ENCODE measurements at regions not wholly inside any gene's neighbourhood (a gene's known extent, or its start where the extent isn't known, plus 50 kb on each side); places are given as distances from the start of the nearest gene placed in this dataset.

DNA sequence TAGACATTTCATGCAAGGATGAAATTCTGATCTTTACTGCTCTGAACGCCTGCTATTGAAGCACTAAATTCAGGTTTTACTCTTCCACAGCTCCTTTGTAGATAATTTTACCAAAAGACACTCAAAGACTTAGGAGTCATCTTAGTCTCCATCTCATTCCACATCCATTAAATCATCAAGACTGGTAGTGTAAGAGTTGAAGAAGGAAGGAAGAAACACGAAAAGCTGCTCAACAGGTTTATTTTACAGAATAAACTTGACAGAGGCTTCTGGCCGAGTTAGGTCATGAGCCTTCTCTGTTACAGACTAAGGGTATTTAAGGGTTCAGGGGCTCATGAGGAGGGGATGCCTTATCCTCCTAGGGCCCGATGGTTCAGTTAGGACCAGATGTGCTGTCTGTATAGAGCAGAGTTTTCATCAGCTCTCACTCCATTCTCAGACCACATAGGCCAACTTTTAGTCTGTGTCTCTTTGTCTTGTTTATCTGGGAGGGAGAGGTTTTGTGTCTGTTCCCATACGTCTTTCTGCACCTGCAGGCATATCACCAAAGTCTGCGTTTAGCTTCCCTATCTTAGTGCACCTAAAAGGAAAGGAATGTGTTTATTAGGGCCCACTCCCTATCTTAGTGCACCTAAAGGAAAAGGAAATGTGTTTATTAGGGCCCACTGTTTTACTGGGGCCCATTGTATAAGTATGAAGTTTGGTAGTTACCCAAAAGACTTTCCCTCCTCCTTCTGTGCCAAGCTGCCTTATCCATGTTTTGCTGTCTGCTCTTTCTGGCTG, 57.4 kb upstream of the RGS18 start:
- DNase-seq, result no peak
- no peak overlapping the region for H3K4me3 Mint-ChIP-seq
- H3K23ac ChIP-seq (ENCODE audit: insufficient read length, low read depth, low read length), result no peak overlapping the region

More for the DNA sequence above, 57.4 kb upstream of the RGS18 start:
- no peak overlapping the region for H3K4ac ChIP-seq (ENCODE audit: low read depth, low read length)
- H2AK5ac ChIP-seq (ENCODE audit: insufficient read length, low read length), result no peak overlapping the region
- no peak overlapping the region for H4K91ac ChIP-seq (ENCODE audit: insufficient read length, low read depth, low read length)
- H2BK15ac ChIP-seq (ENCODE audit: low read depth, low read length), result no peak overlapping the region
- no peak overlapping the region for H3K56ac ChIP-seq (ENCODE audit: insufficient read length, low read depth, low read length)
- H3K4me1 Mint-ChIP-seq, result no peaks in the 10 kb centered on the region
- WGBS (ENCODE audit: extremely low coverage, insufficient read length, low lambda C conversion rate), result no CpG with 5 or more reads among the region's 6 CpGs
- H4K20me1 ChIP-seq (ENCODE audit: control insufficient read depth, insufficient read depth, insufficient read length), result no peaks in the 10 kb centered on the region
- H4K8ac ChIP-seq (replicated peaks; ENCODE audit: insufficient read length, low read depth, low read length), result no peak overlapping the region
- no peak overlapping the region for H2BK20ac ChIP-seq (ENCODE audit: low read depth, low read length, poor library complexity, severe bottlenecking)
- H3K27me3 Mint-ChIP-seq (ENCODE audit: low read depth), result peaks cover 5% of the 10 kb centered on the region
- H3K4me2 ChIP-seq (ENCODE audit: insufficient read depth, insufficient read length, low read length), result no peak overlapping the region
- no peaks in the 10 kb centered on the region; the same call in 1 of the 2 replicates for H3K27me3 ChIP-seq (ENCODE audit: insufficient read depth, low read length)
- no peak overlapping the region for H2BK120ac ChIP-seq (ENCODE audit: low read depth, low read length, poor library complexity, severe bottlenecking)
- H3K9ac ChIP-seq (ENCODE audit: extremely low read depth, insufficient read length, low read length), result no peak overlapping the region
- H3K27ac Mint-ChIP-seq, result no peak overlapping the region
- no peak overlapping the region for H4K5ac ChIP-seq (ENCODE audit: insufficient read length, low read depth, low read length)
- H3K79me1 ChIP-seq (ENCODE audit: insufficient read depth, low read depth, low read length, poor library complexity, severe bottlenecking), result no peaks in the 10 kb centered on the region
- no peaks in the 10 kb centered on the region for H3K9me3 ChIP-seq (ENCODE audit: control insufficient read depth, low read depth, low read length)
- H3K36me3 Mint-ChIP-seq (ENCODE audit: insufficient read depth in 1 of 3, low read depth in 3 of 3), result no peaks in the 10 kb centered on the region; a peak in 1 of 7 replicates
- no peak overlapping the region for H3K18ac ChIP-seq (ENCODE audit: insufficient read length, low read depth, low read length)
- H2AFZ ChIP-seq (ENCODE audit: low read length), result no peak overlapping the region
- no peak overlapping the region for H3T11ph ChIP-seq (ENCODE audit: low read length)
- no peaks in the 10 kb centered on the region for H3K79me2 ChIP-seq (ENCODE audit: insufficient read depth, low read length)
- H3K27ac ChIP-seq (ENCODE audit: insufficient read length, low read depth, low read length), result no peak overlapping the region
- TF ChIP-seq, protein P1, sequence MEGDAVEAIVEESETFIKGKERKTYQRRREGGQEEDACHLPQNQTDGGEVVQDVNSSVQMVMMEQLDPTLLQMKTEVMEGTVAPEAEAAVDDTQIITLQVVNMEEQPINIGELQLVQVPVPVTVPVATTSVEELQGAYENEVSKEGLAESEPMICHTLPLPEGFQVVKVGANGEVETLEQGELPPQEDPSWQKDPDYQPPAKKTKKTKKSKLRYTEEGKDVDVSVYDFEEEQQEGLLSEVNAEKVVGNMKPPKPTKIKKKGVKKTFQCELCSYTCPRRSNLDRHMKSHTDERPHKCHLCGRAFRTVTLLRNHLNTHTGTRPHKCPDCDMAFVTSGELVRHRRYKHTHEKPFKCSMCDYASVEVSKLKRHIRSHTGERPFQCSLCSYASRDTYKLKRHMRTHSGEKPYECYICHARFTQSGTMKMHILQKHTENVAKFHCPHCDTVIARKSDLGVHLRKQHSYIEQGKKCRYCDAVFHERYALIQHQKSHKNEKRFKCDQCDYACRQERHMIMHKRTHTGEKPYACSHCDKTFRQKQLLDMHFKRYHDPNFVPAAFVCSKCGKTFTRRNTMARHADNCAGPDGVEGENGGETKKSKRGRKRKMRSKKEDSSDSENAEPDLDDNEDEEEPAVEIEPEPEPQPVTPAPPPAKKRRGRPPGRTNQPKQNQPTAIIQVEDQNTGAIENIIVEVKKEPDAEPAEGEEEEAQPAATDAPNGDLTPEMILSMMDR (conservative IDR thresholded peaks at IDR 0.05), result no peak
- H3K4me1 ChIP-seq (ENCODE audit: insufficient read depth, low read length), result no peaks in the 10 kb centered on the region
- no peak overlapping the region for H2BK12ac ChIP-seq (ENCODE audit: insufficient read length, low read depth, low read length)
- H3K23me2 ChIP-seq (ENCODE audit: insufficient read length, low read depth, low read length, poor library complexity, severe bottlenecking), result no peaks in the 10 kb centered on the region
- H3K9me3 Mint-ChIP-seq, result no peaks in the 10 kb centered on the region
- H3K14ac ChIP-seq (ENCODE audit: insufficient read depth, low read length), result no peak overlapping the region
- no peak overlapping the region for H2BK5ac ChIP-seq (ENCODE audit: insufficient read length, low read length)
